GM19239 (cell line): ENCODE measurements at regions not wholly inside any gene's neighbourhood (a gene's known extent, or its start where the extent isn't known, plus 50 kb on each side); places are given as distances from the start of the nearest gene placed in this dataset.

Source experiments
- DNase-seq: peaks from one replicate; pipeline ENCODE4 v3.0.0; 2011; ENCODE audit warnings: low spot score; ENCODE audit not compliant: insufficient read length
- FAIRE-seq: peaks from 2 replicates; lab custom pipeline; 2011; peaks lifted over from hg19 to GRCh38; lab: Jason Lieb, UNC

- FAIRE-seq: no peak
- no peak for DNase-seq
Observed at GRCh38 chr11:112565551-112565950, 304.9 kb upstream of the PLET1 start.

- DNase-seq (no peak), FAIRE-seq (no peak)
Observed at GRCh38 chr11:112566124-112566523, 305.5 kb upstream of the PLET1 start.

GRCh38 chr11:112570333-112570732, 309.7 kb upstream of the PLET1 start:
- DNase-seq: no peak
- no peak for FAIRE-seq

- FAIRE-seq (no peak), DNase-seq (no peak)
Observed at GRCh38 chr11:112579282-112579681, 318.6 kb upstream of the PLET1 start.

GRCh38 chr11:112580864-112581263, 320.2 kb upstream of the PLET1 start:
- no peak for FAIRE-seq
- no peak for DNase-seq

GRCh38 chr11:112581747-112582146, 321.1 kb upstream of the PLET1 start:
- peak; percentile 65 for FAIRE-seq
- no peak for DNase-seq

- no peak for FAIRE-seq
Observed at GRCh38 chr11:112582366-112582765, 321.7 kb upstream of the PLET1 start.

GRCh38 chr11:112583261-112583893, 322.7 kb upstream of the PLET1 start:
- FAIRE-seq (peak; percentile 93), DNase-seq (peak; percentile 28)

More at GRCh38 chr11:112582366-112582765, 321.7 kb upstream of the PLET1 start:
- no peak for DNase-seq

- DNase-seq: no peak
- FAIRE-seq: no peak
Observed at GRCh38 chr11:112584672-112585071, 324.0 kb upstream of the PLET1 start.

- no peak for DNase-seq
Observed at GRCh38 chr11:112587664-112588063, 327.0 kb upstream of the PLET1 start.

GRCh38 chr11:112588252-112588694, 327.6 kb upstream of the PLET1 start:
- DNase-seq: peak; percentile 23
- peak; percentile 93 for FAIRE-seq

More at GRCh38 chr11:112587664-112588063, 327.0 kb upstream of the PLET1 start:
- FAIRE-seq: no peak

GRCh38 chr11:112589155-112589554, 328.5 kb upstream of the PLET1 start:
- no peak for DNase-seq
- no peak for FAIRE-seq

- no peak for DNase-seq
- no peak for FAIRE-seq
Observed at GRCh38 chr11:112590764-112591163, 330.1 kb upstream of the PLET1 start.

GRCh38 chr11:112593440-112593839, 332.8 kb upstream of the PLET1 start:
- DNase-seq: no peak
- FAIRE-seq: no peak

- DNase-seq (no peak), FAIRE-seq (no peak)
Observed at GRCh38 chr11:112596324-112596723, 335.7 kb upstream of the PLET1 start.

- FAIRE-seq (no peak), DNase-seq (no peak)
Observed at GRCh38 chr11:112597286-112597790, 336.7 kb upstream of the PLET1 start.

- FAIRE-seq (no peak), DNase-seq (no peak)
Observed at GRCh38 chr11:112599265-112599664, 338.6 kb upstream of the PLET1 start.

- DNase-seq (no peak), FAIRE-seq (no peak)
Observed at GRCh38 chr11:112599856-112600533, 339.3 kb upstream of the PLET1 start.

- no peak for DNase-seq
- no peak for FAIRE-seq
Observed at GRCh38 chr11:112605093-112605666, 344.5 kb upstream of the PLET1 start.

GRCh38 chr11:112606656-112607055, 346.0 kb upstream of the PLET1 start:
- DNase-seq: no peak
- FAIRE-seq: no peak

- no peak for FAIRE-seq
- DNase-seq: no peak
Observed at GRCh38 chr11:112608509-112608908, 347.8 kb upstream of the PLET1 start.
